ENCODE measurements at regions not wholly inside any gene's neighbourhood (a gene's known extent, or its start where the extent isn't known, plus 50 kb on each side); places are given as distances from the start of the nearest gene placed in this dataset.

GRCh38 chr14:104444159-104445030 is 135.2 kb upstream of the C14orf180 start:
- intact Hi-C loops (cut with micrococcal nuclease; ENCODE audit: unreplicated experiment) = no loop called here
- Mint-ChIP-seq H3K36me3 (ENCODE audit: insufficient read depth, unreplicated experiment) (peaks cover 6% of the 10 kb centered on the region), H3K9me3 (ENCODE audit: unreplicated experiment) (peaks cover 30% of the 10 kb centered on the region), H3K4me3 (ENCODE audit: unreplicated experiment) (no peak overlapping the region), H3K27ac (ENCODE audit: unreplicated experiment) (no peak overlapping the region), H3K4me1 (ENCODE audit: low read depth, unreplicated experiment) (no peaks in the 10 kb centered on the region), H3K27me3 (ENCODE audit: insufficient read depth, unreplicated experiment) (peaks cover 16% of the 10 kb centered on the region)
- no peak for DNase-seq
- ChIA-PET POLR2A (no interaction called here), CTCF (no interaction called here)
- no TSS peak for BruUV-seq (replicated peaks)
- no peak for TF ChIP-seq CTCF (IDR thresholded peaks at IDR 0.05; ENCODE audit: insufficient read depth in 1 of 2, low read depth in 1 of 2, low read length in 1 of 2, severe bottlenecking in 1 of 2, unreplicated experiment in 1 of 2)
- Histone ChIP-seq H3K9me3 (no peaks in the 10 kb centered on the region), H3K4me1 (no peaks in the 10 kb centered on the region), H3K36me3 (ENCODE audit: control insufficient read depth, insufficient read depth, low read length) (no peaks in the 10 kb centered on the region), H3K4me3 (ENCODE audit: low read depth, low read length) (no peak overlapping the region), H3K27me3 (replicated peaks; ENCODE audit: control insufficient read depth, insufficient read depth, low read length) (no peaks in the 10 kb centered on the region; the same call in 1 of the 2 replicates)

- Mint-ChIP-seq H3K27me3 (ENCODE audit: insufficient read depth, unreplicated experiment) (peaks cover 14% of the 10 kb centered on the region), H3K27ac (ENCODE audit: unreplicated experiment) (no peak overlapping the region), H3K9me3 (ENCODE audit: unreplicated experiment) (peaks cover 35% of the 10 kb centered on the region), H3K4me1 (ENCODE audit: low read depth, unreplicated experiment) (no peaks in the 10 kb centered on the region), H3K36me3 (ENCODE audit: insufficient read depth, unreplicated experiment) (peaks cover 6% of the 10 kb centered on the region), H3K4me3 (ENCODE audit: unreplicated experiment) (no peak overlapping the region)
- H3K4me3 ChIP-seq (ENCODE audit: low read depth, low read length) = no peak overlapping the region
- H3K36me3 ChIP-seq (ENCODE audit: control insufficient read depth, insufficient read depth, low read length) = no peaks in the 10 kb centered on the region
- no peaks in the 10 kb centered on the region; the same call in 1 of the 2 replicates for H3K27me3 ChIP-seq (replicated peaks; ENCODE audit: control insufficient read depth, insufficient read depth, low read length)
- no peak for DNase-seq
- no peaks in the 10 kb centered on the region for H3K4me1 ChIP-seq
- H3K9me3 ChIP-seq = no peaks in the 10 kb centered on the region
- intact Hi-C loops (cut with micrococcal nuclease; ENCODE audit: unreplicated experiment) = no loop called here
- no peak for TF ChIP-seq CTCF (IDR thresholded peaks at IDR 0.05; ENCODE audit: insufficient read depth in 1 of 2, low read depth in 1 of 2, low read length in 1 of 2, severe bottlenecking in 1 of 2, unreplicated experiment in 1 of 2)
- BruUV-seq (replicated peaks) = no TSS peak
- POLR2A ChIA-PET = no interaction called here
- CTCF ChIA-PET = no interaction called here
Observed at GRCh38 chr14:104445086-104445485, 134.5 kb upstream of the C14orf180 start.

GRCh38 chr14:104445832-104446381 is 133.7 kb upstream of the C14orf180 start:
- CTCF ChIA-PET = no interaction called here
- DNase-seq = no peak
- no peaks in the 10 kb centered on the region for H3K4me1 ChIP-seq
- H3K9me3 ChIP-seq = no peaks in the 10 kb centered on the region
- no peak overlapping the region for H3K4me3 Mint-ChIP-seq (ENCODE audit: unreplicated experiment)
- no peaks in the 10 kb centered on the region; the same call in 1 of the 2 replicates for H3K27me3 ChIP-seq (replicated peaks; ENCODE audit: control insufficient read depth, insufficient read depth, low read length)
- intact Hi-C loops (cut with micrococcal nuclease; ENCODE audit: unreplicated experiment) = no loop called here
- H3K36me3 Mint-ChIP-seq (ENCODE audit: insufficient read depth, unreplicated experiment) = peaks cover 6% of the 10 kb centered on the region
- no peak for TF ChIP-seq CTCF (IDR thresholded peaks at IDR 0.05; ENCODE audit: insufficient read depth in 1 of 2, low read depth in 1 of 2, low read length in 1 of 2, severe bottlenecking in 1 of 2, unreplicated experiment in 1 of 2)
- POLR2A ChIA-PET = no interaction called here
- H3K27me3 Mint-ChIP-seq (ENCODE audit: insufficient read depth, unreplicated experiment) = peaks cover 11% of the 10 kb centered on the region
- no peaks in the 10 kb centered on the region for H3K36me3 ChIP-seq (ENCODE audit: control insufficient read depth, insufficient read depth, low read length)
- H3K4me3 ChIP-seq (ENCODE audit: low read depth, low read length) = no peak overlapping the region
- peaks cover 35% of the 10 kb centered on the region for H3K9me3 Mint-ChIP-seq (ENCODE audit: unreplicated experiment)
- H3K27ac Mint-ChIP-seq (ENCODE audit: unreplicated experiment) = no peak overlapping the region
- no peaks in the 10 kb centered on the region for H3K4me1 Mint-ChIP-seq (ENCODE audit: low read depth, unreplicated experiment)
- no TSS peak for BruUV-seq (replicated peaks)
